CD4-positive, alpha-beta T cell treated with Interleukin-15 for 4 hours (primary cell): ENCODE measurements at regions not wholly inside any gene's neighbourhood (a gene's known extent, or its start where the extent isn't known, plus 50 kb on each side); places are given as distances from the start of the nearest gene placed in this dataset.

Experiments
- DNase-seq: peaks from one replicate; pipeline ENCODE4 v3.0.0-alpha.2; 2020; ENCODE audit warnings: low spot score

DNA sequence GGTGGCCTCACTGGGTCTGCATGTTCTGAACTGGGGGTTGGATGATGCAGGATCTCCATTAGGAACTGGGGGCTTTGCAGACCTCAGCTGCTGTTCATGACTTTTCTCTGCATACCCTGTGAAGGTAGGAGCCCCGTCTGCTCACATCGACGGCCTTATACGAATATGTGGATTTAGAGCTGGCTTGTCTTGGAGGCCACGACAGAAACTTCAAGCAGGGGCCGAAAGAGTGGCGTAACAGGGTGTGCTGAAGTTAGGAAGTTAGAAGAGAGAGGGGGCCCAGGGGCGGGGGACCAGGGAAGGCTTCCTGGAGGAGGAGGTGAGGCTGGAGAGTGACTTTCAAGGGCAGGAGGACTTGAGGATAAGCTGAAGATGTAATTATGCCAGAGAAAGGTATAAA lies 144.9 kb downstream of the TSN start:
- no peak for DNase-seq

DNA sequence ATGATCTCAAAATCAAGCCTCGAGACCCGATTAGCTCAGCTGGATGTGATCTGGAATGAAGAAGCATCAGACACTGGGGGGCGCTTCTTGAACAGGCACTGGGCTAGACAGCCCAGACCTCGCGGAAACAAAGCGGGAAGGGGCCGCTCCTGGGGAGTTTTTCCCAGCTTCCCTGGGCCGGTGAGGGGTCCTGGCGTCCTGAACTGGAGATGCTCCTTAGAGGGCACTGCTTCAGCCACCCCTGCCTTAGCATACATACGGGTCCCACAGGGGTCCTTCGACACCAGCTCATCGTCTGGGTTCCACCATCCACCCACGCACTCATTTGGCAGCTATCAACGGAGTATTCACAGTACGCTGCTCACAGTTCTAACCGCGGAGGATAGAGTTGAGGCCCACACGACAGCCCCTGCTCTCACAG lies 146.7 kb downstream of the TSN start:
- no peak for DNase-seq

DNA sequence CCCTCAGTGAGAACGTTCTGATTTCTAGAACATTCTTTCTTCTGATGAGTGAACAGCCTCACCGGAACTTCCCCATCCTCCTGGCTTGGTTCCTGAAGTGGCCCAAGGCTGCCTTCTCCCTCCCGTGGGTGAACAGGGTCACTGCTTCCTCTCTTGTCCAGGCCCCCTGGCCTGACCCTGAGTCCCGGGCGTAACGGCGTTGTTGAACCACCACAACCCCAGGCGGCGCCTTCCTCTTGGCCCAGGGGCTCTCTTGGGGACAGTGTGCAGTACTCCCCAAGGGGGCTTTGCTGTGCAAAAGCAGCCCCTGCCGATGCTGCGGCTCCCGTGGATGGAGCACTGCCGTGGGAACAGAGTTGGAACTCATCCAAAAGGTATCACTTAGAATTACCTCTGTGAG lies 147.2 kb downstream of the TSN start:
- no peak for DNase-seq

DNA sequence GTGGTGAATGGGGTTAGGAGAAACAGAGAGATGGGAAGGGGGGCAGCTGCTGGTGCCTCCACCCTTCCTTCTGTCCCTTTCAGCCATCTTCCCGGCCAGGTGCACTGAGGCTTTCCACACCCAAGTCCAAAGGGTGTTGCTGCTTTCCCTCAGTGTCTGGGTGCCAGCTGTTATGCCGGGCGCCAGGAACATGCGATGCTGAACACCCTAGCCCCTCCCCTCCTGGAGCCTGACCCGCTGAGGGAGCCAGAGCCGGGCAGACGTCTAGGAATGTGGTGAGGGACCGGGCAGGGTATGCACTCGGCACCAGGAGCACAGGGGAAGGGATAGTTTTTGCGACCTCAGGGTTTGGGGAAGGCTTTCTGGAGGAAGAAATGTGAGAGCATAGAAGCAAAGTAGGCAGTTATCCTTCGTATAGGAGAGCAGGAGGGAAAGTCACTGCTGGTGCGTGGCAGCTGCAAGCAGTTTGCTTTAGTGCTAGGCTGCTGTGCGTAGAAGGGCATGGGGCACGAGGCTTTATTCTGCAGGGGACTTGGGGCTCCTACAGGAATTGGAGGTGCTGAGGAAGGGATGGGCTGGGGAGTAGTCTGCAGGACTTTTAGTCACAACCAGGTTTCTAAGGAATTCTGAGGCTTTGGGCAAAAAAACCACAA lies 147.7 kb downstream of the TSN start:
- no peak for DNase-seq

DNA sequence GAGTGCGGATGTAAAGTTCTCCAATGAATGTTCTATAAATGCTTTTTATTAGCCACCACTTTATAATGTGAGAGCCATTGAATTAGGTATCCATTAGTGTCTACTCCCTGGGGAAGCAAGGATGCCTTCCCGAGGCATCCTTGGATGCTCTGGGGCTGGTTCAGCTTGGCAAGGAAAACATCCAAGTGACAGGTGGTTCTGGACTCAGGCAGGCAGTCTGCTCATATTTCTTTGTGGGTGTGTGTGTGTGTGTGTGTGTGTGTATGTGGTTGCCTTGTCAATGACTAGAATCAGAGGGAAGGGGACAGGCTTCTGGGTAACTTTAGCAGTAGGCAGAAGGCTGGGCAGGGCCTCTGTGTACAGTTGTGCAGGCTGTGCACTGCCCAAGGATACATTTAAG lies 149.2 kb downstream of the TSN start:
- no peak for DNase-seq

DNA sequence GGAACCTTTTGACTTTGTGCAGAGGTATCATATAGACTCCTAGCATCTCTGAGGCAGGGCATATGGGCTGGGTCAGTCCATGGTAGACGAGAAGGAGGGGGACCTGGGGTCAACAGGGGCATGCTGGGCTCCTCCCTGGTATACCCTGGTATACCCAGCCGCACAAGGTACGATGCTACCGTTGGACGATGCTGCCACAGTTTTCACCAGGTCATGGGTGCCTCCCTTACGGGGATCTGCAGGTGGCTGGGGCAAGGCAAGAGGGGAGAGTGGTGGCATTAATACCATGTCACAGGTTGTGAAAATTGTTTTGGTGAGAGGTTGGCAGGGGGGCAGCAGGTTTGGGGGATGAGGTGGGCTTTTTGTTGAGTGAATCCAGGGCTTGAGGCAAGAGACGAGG lies 149.8 kb downstream of the TSN start:
- DNase-seq = no peak

DNA sequence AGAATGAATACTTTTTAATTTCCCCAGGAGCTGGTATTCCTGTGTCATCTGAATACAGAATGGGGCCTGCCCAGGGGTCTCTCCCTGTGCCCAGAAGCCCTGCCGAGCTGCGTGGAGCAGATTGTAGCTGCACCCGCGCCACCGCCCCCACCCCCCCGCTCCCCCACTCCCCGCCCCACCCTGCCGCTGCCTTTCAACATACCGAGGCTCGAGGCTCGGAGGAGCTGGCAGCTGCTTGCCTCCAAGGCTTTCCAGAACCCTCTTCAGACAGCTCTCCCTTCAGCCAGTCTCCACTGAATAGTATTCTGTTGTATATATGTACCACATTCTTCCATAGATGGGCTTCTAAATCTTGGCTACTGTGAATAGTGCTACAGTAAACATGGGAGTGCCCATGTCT lies 150.7 kb downstream of the TSN start:
- DNase-seq = no peak

DNA sequence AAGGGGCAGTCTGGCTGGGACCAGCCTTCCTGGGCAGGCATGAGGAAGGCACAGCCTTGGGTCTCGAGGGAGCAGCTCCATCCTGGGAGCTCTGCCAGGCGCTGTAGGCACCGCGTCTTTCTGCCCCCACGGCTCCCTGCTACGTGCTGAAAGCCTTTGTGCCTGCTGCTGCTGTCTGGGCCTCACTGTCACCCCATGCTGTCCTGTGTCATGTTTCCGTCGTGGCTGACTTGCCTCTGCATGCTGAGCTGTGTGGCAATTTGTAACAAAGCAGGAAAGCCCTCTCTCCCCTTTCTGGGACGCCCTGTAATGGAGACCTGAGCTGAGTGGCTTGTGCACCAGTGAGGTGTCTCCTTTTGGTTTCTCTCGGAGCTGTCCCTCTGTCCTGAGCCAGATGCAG lies 152.5 kb downstream of the TSN start:
- no peak for DNase-seq

DNA sequence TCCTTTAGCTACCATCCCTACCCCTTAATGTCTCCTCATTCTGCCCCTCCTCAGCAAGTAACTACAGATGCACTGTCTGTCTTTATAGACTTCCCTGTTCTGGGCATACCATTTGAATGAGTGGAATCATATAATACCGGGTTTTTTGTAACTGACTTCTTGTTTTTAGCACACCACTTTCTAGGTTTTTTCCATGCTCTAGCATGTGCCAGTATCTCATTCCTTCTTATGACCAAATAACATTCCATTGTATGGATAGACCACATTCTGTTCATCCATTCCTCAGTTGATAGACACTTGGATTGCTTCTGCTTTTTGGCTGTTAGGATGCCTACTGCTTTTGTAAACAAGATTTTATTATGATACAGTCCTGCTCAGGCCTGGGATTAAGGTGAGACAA lies 154.7 kb downstream of the TSN start:
- DNase-seq = no peak

DNA sequence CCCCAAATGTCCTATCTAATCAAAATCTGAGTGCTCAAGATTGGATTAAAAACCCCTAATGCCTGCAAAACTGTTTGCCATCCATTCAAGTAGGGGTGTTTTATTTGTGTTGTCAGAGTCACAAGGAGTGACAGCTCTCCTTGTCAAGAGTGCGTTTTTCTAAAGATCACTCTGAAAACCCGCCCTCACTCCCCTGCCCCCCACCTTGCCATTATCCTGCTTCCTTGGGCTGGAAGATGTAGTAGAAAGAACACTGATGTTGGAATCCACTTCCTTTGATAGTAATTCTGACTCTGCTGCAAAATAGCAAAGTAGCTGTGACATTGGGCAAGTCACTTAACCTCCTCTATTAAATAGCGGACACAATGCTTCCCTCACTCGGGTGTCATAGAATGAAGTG lies 155.6 kb downstream of the TSN start:
- no peak for DNase-seq

DNA sequence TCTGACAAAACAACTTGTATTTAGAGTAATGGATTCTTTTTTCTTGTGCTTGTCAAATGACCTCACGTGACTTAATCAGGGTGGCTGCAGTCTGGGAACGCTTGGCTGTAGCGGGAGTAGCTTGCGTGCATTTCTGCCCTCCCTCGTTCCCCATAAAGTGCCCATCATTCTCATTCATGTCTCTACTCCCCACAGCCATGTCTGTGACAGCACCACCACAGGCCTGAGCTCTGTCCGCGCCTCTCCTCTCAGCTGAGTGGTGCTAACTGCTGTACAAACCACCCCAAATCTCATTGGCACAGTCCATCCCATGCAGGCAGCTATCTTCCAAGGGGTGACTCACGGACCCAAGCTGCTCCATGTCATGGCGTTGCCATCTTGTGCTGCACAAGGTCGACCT lies 161.7 kb downstream of the TSN start:
- DNase-seq = no peak

DNA sequence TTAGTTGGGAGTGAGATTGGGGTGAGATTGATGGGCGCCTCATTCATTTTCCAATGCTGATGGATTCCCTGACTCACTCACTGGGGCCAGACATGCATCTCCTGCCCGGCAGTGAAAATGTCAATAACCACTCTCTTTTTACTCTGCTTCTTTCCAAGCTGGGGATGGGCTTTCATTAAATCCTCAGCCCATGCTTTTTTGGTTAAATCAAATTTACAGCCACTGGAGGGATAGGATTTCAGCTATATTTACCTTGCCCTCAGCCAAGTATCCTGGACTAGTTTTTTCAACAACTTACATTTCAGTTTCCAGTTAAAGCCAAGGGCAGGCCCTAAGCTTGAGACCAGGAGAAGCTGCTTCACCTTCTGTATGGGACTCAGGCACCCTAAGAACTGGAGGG lies 162.8 kb downstream of the TSN start:
- no peak for DNase-seq

DNA sequence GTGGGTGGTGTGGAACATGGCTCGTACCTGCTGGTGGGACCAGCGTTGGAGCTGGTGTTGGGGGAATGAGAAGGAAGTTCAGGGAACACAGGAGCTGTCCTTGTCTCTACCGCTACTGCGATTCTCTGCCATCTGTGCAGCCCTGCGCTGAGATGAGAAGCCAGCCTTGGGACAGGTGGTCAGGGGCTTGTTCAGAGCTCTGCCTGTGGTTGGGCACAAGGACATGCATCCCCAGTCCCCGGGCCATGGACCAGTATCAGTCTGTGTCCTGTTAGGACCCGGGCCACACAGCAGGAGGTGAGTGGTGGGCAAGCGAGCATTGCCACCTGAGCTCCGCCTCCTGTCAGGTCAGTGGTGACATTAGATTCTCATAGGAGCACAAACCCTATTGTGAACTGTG lies 164.4 kb downstream of the TSN start:
- DNase-seq = no peak

DNA sequence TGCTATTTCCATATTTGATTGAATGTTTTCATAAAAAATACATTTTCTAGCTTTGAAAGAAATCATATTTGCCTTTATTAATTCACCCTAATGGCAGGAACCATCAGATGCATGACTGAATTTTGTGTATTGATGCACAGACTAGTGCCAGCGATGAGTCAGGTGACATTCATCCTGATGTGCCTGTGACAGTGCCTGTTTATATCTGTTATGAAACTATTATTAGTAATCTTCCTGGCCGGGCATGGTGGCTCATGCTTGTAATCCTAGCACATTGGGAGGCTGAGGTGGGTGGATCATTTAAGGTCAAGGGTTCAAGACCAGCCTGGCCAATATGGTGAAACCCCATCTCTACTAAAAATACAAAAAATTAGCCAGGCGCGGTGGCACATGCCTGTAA lies 170.0 kb downstream of the TSN start:
- no peak for DNase-seq

DNA sequence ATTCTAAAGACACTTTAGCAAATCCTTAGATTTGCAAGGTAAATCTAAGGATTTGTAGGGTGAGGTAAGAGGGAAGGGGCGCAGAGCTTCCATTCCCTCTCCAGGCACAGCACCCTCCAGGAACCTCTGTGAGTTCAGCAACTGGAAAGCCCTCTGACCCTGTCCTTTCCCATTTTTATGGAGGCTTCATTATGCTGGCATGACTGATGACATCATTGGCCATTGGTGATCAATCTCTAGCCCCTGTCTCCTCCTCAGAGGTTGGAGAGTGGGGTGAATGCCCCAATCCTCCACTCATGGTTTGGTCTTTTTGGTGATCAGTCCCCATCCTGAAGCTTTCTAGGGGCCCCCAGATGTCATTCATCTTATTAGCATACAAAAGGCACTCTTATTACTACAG lies 187.8 kb downstream of the TSN start:
- DNase-seq = no peak

DNA sequence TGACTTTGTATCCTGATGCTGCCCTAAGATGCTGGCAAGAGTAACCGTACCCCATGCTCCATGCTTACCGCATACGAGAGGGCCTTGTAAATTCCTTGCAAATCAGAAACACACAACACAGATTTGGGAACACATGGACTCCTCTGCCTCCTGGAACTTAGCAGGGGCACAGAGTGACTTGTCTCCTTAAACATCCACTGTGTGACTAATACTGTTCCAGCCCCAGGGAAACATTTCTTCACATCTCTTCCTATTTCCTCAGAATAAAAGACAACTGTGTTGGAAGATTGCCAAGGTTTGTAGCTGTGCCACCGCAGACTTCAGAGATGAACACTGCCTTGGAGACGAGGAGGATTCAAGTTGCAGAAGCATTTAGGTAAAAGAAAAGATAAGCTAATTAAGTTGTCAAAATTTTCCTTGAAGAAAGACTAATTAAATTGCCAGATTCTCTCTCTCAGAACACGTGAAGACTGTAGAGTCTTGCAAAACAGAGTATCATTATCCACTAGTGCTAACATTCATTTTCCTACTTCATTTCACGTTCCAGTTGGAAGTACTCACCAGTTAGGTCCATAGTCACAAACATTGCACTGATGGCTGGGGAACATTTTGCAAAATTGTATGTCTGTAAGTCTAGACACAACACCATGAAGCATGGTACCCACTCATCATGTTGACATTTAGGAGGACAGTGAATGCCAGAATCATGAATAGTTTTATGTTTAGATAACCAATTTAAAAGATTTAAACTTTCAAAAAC lies 188.8 kb downstream of the TSN start:
- no peak for DNase-seq

DNA sequence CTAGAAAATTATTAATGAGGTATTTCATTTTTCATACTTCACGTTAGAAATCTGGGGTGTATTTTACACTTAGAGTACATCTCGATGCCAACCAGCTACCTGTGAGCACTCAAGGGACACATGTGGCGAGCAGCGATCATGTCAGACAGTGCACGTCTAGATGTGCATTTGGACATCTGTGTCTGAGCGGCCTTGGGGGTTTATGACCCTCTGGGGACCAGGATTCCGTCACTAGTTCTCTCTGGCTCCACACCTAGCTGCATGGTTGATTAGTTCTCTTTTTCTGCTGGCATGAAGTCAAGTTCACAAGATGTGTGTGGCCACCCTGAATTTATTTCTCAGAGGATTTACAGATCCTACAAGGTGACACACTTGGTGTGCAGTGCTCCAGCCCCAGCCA lies 192.2 kb downstream of the TSN start:
- no peak for DNase-seq

DNA sequence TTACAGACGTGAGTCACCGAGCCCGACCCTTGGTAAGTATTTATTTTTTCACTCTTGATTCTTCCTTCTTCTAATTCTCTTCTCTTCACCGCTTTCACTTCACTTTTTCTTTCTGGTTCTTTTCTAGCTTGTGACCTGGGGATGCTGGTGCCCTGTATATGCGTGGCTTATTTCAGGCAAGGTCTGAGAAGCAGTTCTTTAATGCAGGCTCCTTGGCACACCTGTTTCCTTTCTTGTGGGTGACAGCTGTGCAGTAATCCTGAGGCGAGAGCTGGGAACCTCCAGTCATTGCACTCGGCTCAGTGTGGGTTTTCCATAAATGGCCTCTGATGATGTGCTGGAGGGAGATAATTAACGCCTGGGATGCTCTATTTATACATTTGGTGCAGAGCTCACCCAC lies 193.8 kb downstream of the TSN start:
- DNase-seq = no peak

DNA sequence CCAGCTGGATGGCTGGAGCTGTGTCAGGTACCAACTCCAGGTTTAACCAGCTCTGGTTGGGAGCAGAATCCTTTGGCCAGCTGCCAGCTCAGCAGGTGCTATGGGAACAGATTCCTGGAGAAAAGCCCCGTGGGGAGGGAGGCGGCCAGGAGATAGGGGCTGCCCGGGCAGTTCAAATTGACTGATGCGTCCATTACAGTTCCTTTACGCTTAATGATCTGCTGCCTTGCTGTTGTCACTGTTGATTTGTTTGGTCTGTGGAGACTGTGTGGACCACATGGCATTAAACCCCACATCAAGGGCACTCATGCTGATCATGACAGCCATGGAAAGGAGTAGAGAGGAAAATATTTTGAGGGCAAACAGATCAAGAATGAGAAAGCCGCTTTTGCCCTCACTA lies 200.0 kb downstream of the TSN start:
- DNase-seq = no peak

DNA sequence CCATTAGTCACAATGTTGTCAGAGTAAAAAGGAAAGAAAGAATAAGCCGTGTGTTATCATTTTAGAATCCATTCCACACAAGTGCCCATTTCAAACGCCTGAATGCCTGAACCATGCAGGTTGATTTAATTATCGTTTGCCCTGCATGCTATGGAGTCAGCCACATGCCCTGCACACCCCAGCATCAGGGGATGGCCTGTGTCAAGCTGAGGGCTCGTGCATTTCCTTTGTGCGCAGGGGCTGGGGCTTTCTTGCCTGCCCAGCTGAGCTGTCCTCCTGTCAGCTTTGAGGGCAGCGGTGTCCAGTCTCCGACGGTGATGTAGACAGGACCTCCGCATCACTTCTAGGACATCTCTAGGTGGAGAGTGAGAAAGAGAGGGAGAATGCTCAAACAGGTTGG lies 200.4 kb downstream of the TSN start:
- no peak for DNase-seq

DNA sequence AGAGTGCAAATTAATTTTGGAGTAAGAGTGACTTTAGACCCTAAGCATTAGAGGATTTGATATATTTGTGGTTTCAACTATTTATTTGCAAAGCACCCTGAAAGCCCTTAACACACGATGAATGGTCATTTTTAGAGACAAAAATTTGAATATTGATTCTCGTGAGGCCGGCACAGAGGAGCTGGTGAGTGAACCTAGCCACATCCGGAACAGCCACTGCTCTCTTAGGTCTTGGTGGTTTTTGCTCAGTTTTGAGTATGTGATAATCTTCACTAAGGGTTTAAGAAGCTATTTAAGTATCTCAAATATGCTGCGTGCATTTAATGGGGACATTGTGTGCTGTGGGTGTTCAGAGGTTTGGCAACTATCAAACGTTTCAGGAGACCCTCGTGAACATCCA lies 204.8 kb downstream of the TSN start:
- DNase-seq = no peak

DNA sequence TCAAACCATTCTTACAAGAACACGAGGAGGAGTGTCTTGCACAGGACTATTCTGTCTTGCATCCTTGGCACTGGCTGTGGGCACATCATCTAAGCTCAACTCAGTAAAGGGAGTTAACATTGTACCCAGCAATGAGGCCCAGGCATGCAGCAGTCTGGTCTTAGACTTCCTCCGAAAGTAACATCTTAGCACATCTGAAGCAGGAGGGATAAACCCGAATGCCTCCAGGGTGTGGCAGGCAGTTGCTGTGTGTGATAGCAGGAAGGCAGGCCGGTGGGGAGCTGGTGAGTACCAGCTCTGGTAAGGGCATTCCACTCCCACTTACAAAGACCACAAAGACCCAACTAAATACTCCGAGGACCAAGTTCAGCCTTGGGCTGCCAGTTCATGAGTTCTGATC lies 206.3 kb downstream of the TSN start:
- no peak for DNase-seq

DNA sequence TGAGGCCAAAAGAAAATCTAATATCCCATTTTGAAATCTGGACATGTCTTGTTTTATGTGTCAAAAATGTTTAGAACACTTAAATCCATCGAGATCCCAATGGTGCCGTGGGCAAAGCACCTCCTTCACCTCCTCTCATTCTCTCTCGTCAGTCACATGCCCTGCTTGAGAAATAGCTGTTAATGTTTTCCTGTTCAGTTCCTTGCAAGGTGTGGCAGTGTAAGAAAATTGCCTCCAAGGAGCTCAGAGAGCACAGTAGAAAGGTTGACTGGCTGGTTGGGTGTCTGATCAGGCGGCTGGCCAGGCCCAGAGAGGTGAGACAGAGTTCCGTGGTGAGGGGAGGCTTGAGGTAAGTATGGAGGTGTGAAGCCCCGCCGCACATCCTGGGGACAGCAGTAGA lies 210.2 kb downstream of the TSN start:
- DNase-seq = no peak

DNA sequence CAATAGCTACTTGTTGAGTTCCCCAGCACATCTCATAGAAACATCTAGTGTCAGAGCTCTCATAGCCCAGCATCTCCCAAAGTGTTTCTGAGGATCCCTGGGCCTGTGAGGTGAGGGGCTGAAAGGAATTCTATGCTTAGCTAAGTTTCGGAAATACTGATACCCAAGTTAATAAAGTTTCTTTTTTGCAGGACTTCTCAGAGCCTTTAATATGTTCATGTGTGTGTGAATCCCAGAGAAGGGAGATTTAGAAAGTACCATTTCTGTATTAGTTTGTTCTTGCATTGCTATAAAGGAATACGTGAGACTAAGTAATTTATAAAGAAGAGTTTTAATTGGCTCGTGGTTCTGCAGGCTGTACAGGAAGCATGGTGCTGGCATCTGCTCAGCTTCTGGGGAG lies 211.2 kb downstream of the TSN start:
- no peak for DNase-seq
